Caco-2 (cell line): ENCODE measurements at regions not wholly inside any gene's neighbourhood (a gene's known extent, or its start where the extent isn't known, plus 50 kb on each side); places are given as distances from the start of the nearest gene placed in this dataset.

ENCODE experiments used
- BruUV-seq: library from RNA; stranded (reverse); fragments of 400-500 nt; replicated peaks from 2 replicates; lab custom pipeline; 2021; lab: Mats Ljungman, UMichigan
- CTCF ChIA-PET: fragments of 300-600 bp; sonication (Branson Sonifier 250); formaldehyde crosslinking; loops from one replicate; lab custom pipeline; 2022; ENCODE audit warnings: antibody characterized with exemption; lab: Charles Lee
- POLR2A ChIA-PET: fragments of 300-600 bp; sonication (Branson Sonifier 250); formaldehyde crosslinking; loops from one replicate; lab custom pipeline; 2022; ENCODE audit warnings: antibody characterized with exemption; lab: Charles Lee
- DNase-seq, 2 experiments: peaks; one replicate each; pipeline versions ENCODE4 v3.0.0 to v3.0.0-alpha.2; 2020 to 2022
- H3K27me3 ChIP-seq: replicated peaks from 2 replicates; pipeline ENCODE4 v1.6.0; 2011; ENCODE audit warnings: low read length; ENCODE audit not compliant: control insufficient read depth, insufficient read depth
- H3K36me3 ChIP-seq: 2 replicates; pipeline ENCODE4 v1.5.1; 2011; ENCODE audit warnings: low read length; ENCODE audit not compliant: control insufficient read depth, insufficient read depth
- H3K4me1 ChIP-seq: fragments of 250-450 bp; sonication (Bioruptor Pico); 2 replicates; pipeline ENCODE4 v1.5.1; 2020; ENCODE audit warnings: mild to moderate bottlenecking
- H3K4me3 ChIP-seq: 2 replicates; pipeline ENCODE4 v1.5.1; 2011; ENCODE audit warnings: low read depth, mild to moderate bottlenecking, control low read depth, low read length
- H3K9me3 ChIP-seq: fragments of 250-450 bp; sonication (Bioruptor Pico); 2 replicates; pipeline ENCODE4 v1.5.1; 2020; ENCODE audit warnings: mild to moderate bottlenecking, moderate library complexity
- H3K27ac Mint-ChIP-seq: one replicate; pipeline ENCODE4 v1.8.0; 2022; ENCODE audit warnings: mixed read lengths; ENCODE audit not compliant: unreplicated experiment
- H3K27me3 Mint-ChIP-seq: one replicate; pipeline ENCODE4 v1.8.0; 2022; ENCODE audit warnings: mixed read lengths; ENCODE audit not compliant: insufficient read depth, unreplicated experiment
- H3K36me3 Mint-ChIP-seq: one replicate; pipeline ENCODE4 v1.8.0; 2022; ENCODE audit warnings: mild to moderate bottlenecking, mixed read lengths; ENCODE audit not compliant: insufficient read depth, unreplicated experiment
- H3K4me1 Mint-ChIP-seq: one replicate; pipeline ENCODE4 v1.8.0; 2022; ENCODE audit warnings: low read depth, mixed read lengths; ENCODE audit not compliant: unreplicated experiment
- H3K4me3 Mint-ChIP-seq: one replicate; pipeline ENCODE4 v1.8.0; 2022; ENCODE audit warnings: mild to moderate bottlenecking, moderate library complexity, mixed read lengths; ENCODE audit not compliant: unreplicated experiment
- H3K9me3 Mint-ChIP-seq: one replicate; pipeline ENCODE4 v1.8.0; 2022; ENCODE audit warnings: mixed read lengths; ENCODE audit not compliant: unreplicated experiment
- CTCF ChIP-seq, 2 experiments: fragments of 200-600 bp in 1 of 2; IDR thresholded peaks; 1 replicate in 1 of 2; 2 replicates in 1 of 2; pipeline versions ENCODE4 v1.5.1 to v1.8.0; 2011 to 2022; ENCODE audit warnings: antibody characterized with exemption in 1 of 2, control low read depth in 1 of 2, inconsistent platforms in 1 of 2, low read depth in 1 of 2, low read length in 1 of 2, mild to moderate bottlenecking in 1 of 2, moderate library complexity in 1 of 2; ENCODE audit not compliant: insufficient read depth in 1 of 2, severe bottlenecking in 1 of 2, unreplicated experiment in 1 of 2
- intact Hi-C: fragments of 100-400 bp; cut with micrococcal nuclease; formaldehyde crosslinking; loops from one replicate; pipeline ENCODE4 v1.10.0; 2022; ENCODE audit not compliant: unreplicated experiment

- no peak for DNase-seq
- CTCF ChIA-PET = no interaction called here
- Histone ChIP-seq H3K4me1 (no peaks in the 10 kb centered on the region), H3K36me3 (no peaks in the 10 kb centered on the region), H3K27me3 (no peaks in the 10 kb centered on the region), H3K9me3 (peaks cover 6% of the 10 kb centered on the region; the same call in 1 of the 2 replicates), H3K4me3 (no peak overlapping the region)
- intact Hi-C loops = no loop called here
- BruUV-seq = no TSS peak
- Mint-ChIP-seq H3K4me1 (no peaks in the 10 kb centered on the region), H3K27ac (no peak overlapping the region), H3K4me3 (no peak overlapping the region), H3K27me3 (no peaks in the 10 kb centered on the region), H3K9me3 (peaks cover 27% of the 10 kb centered on the region), H3K36me3 (no peaks in the 10 kb centered on the region)
- POLR2A ChIA-PET = no interaction called here
- TF ChIP-seq CTCF (IDR thresholded peaks at IDR 0.05; ENCODE audit: insufficient read depth in 1 of 2, low read depth in 1 of 2, low read length in 1 of 2, severe bottlenecking in 1 of 2, unreplicated experiment in 1 of 2) = no peak
These were observed 442.3 kb downstream of the GPATCH2 start for GRCh38 chr1:217188280-217189237.

- BruUV-seq = no TSS peak
- H3K4me3 Mint-ChIP-seq = no peak overlapping the region
- intact Hi-C loops = no loop called here
- Histone ChIP-seq H3K36me3 (no peaks in the 10 kb centered on the region), H3K4me3 (no peak overlapping the region), H3K27me3 (no peaks in the 10 kb centered on the region), H3K9me3 (peaks cover 6% of the 10 kb centered on the region; the same call in 1 of the 2 replicates), H3K4me1 (no peaks in the 10 kb centered on the region)
- no peaks in the 10 kb centered on the region for H3K27me3 Mint-ChIP-seq
- H3K4me1 Mint-ChIP-seq = no peaks in the 10 kb centered on the region
- ChIA-PET CTCF (no interaction called here), POLR2A (no interaction called here)
- no peak for TF ChIP-seq CTCF (IDR thresholded peaks at IDR 0.05; ENCODE audit: insufficient read depth in 1 of 2, low read depth in 1 of 2, low read length in 1 of 2, severe bottlenecking in 1 of 2, unreplicated experiment in 1 of 2)
- DNase-seq = no peak
- no peak overlapping the region for H3K27ac Mint-ChIP-seq
- peaks cover 27% of the 10 kb centered on the region for H3K9me3 Mint-ChIP-seq
- H3K36me3 Mint-ChIP-seq = no peaks in the 10 kb centered on the region
These were observed 444.2 kb downstream of the GPATCH2 start for GRCh38 chr1:217186664-217187063.

- no peak for DNase-seq
- no peak overlapping the region for H3K4me3 Mint-ChIP-seq
- no TSS peak for BruUV-seq
- peaks cover 17% of the 10 kb centered on the region for H3K9me3 Mint-ChIP-seq
- no peaks in the 10 kb centered on the region for H3K4me1 Mint-ChIP-seq
- H3K36me3 Mint-ChIP-seq = no peaks in the 10 kb centered on the region
- intact Hi-C loops = no loop called here
- no peak overlapping the region for H3K4me3 ChIP-seq
- H3K36me3 ChIP-seq = no peaks in the 10 kb centered on the region
- no peak overlapping the region for H3K27ac Mint-ChIP-seq
- ChIA-PET POLR2A (no interaction called here), CTCF (no interaction called here)
- H3K9me3 ChIP-seq = peaks cover 6% of the 10 kb centered on the region; the same call in 1 of the 2 replicates
- no peaks in the 10 kb centered on the region for H3K4me1 ChIP-seq
- H3K27me3 ChIP-seq = no peaks in the 10 kb centered on the region
- TF ChIP-seq CTCF (IDR thresholded peaks at IDR 0.05; ENCODE audit: insufficient read depth in 1 of 2, low read depth in 1 of 2, low read length in 1 of 2, severe bottlenecking in 1 of 2, unreplicated experiment in 1 of 2) = no peak
- H3K27me3 Mint-ChIP-seq = no peaks in the 10 kb centered on the region
These were observed 446.0 kb downstream of the GPATCH2 start for GRCh38 chr1:217184854-217185253.
